ENCODE measurements at regions not wholly inside any gene's neighbourhood (a gene's known extent, or its start where the extent isn't known, plus 50 kb on each side); places are given as distances from the start of the nearest gene placed in this dataset.

GRCh38 chr10:61170594-61170993, 226.6 kb upstream of the RHOBTB1 start:
- DNase-seq: no peak
- H3K36me3 Mint-ChIP-seq: no peaks in the 10 kb centered on the region
- no peak for TF ChIP-seq CTCF (IDR thresholded peaks at IDR 0.05)
- no peak overlapping the region for H3K27ac Mint-ChIP-seq
- Histone ChIP-seq H3K27ac (ENCODE audit: low read depth in 1 of 2, low read length in 2 of 2) (no peak overlapping the region), H4K20me1 (ENCODE audit: insufficient read depth, low read length) (no peaks in the 10 kb centered on the region), H2AFZ (ENCODE audit: insufficient read depth, low read depth, low read length, poor library complexity, severe bottlenecking) (no peak overlapping the region), H3K9ac (ENCODE audit: insufficient read depth, low read length, poor library complexity, severe bottlenecking) (no peak overlapping the region), H3K4me1 (ENCODE audit: control insufficient read depth in 1 of 2, insufficient read depth in 2 of 2, low read length in 2 of 2) (no peaks in the 10 kb centered on the region), H3K27me3 (ENCODE audit: control insufficient read depth in 2 of 2, insufficient read depth in 2 of 2, low read length in 2 of 2) (no peaks in the 10 kb centered on the region), H3K4me3 (replicated peaks in 1 of 3; ENCODE audit: low read depth in 2 of 3, low read length in 3 of 3) (no peak overlapping the region), H3K9me3 (replicated peaks in 1 of 2; ENCODE audit: control insufficient read depth in 1 of 2, insufficient read depth in 1 of 2, low read length in 2 of 2) (no peaks in the 10 kb centered on the region), H3K36me3 (replicated peaks in 1 of 2; ENCODE audit: control insufficient read depth in 1 of 2, insufficient read depth in 2 of 2, low read length in 2 of 2) (no peaks in the 10 kb centered on the region), H3K4me2 (replicated peaks; ENCODE audit: extremely low read depth, low read length, poor library complexity, severe bottlenecking) (no peak overlapping the region), H3K79me2 (ENCODE audit: insufficient read depth, low read length) (no peaks in the 10 kb centered on the region)
- H3K27me3 Mint-ChIP-seq (ENCODE audit: low read depth in 3 of 3): peaks cover 0 to 2% (median 0%) of the 10 kb centered on the region in 3 donors
- intact Hi-C loops (cut with micrococcal nuclease): no loop called here
- no CpG with 5 or more reads among the region's 2 CpGs for WGBS (ENCODE audit: insufficient coverage)
- H3K4me3 Mint-ChIP-seq: no peak overlapping the region
- peaks cover 0 to 7% (median 2%) of the 10 kb centered on the region in 7 donors for H3K9me3 Mint-ChIP-seq
- H3K4me1 Mint-ChIP-seq: no peaks in the 10 kb centered on the region

DNA sequence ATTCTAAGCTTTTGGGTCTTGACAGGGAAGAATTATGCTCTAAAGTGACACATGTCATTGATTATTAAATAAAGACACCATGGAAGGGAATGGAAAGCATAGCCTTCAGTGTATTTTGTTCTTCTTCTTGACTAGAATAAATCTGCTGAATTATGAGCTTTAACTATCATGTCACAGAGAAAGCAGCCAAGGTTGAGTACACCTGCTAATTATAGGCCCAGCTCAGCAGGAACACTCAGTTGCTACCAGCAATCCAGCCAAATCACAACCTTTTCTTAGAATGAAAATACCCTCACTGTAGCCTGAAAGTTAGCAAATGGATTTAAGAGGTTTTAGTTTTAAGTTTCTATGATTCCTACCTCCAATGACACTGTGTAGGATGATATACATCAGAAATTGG, 225.3 kb upstream of the RHOBTB1 start:
- Histone ChIP-seq H3K36me3 (replicated peaks in 1 of 2; ENCODE audit: control insufficient read depth in 1 of 2, insufficient read depth in 2 of 2, low read length in 2 of 2) (no peaks in the 10 kb centered on the region), H2AFZ (ENCODE audit: insufficient read depth, low read depth, low read length, poor library complexity, severe bottlenecking) (no peak overlapping the region), H3K9ac (ENCODE audit: insufficient read depth, low read length, poor library complexity, severe bottlenecking) (no peak overlapping the region), H3K4me3 (replicated peaks in 1 of 3; ENCODE audit: low read depth in 2 of 3, low read length in 3 of 3) (no peak overlapping the region), H4K20me1 (ENCODE audit: insufficient read depth, low read length) (no peaks in the 10 kb centered on the region), H3K27me3 (ENCODE audit: control insufficient read depth in 2 of 2, insufficient read depth in 2 of 2, low read length in 2 of 2) (no peaks in the 10 kb centered on the region), H3K4me2 (replicated peaks; ENCODE audit: extremely low read depth, low read length, poor library complexity, severe bottlenecking) (no peak overlapping the region), H3K9me3 (replicated peaks in 1 of 2; ENCODE audit: control insufficient read depth in 1 of 2, insufficient read depth in 1 of 2, low read length in 2 of 2) (no peaks in the 10 kb centered on the region), H3K27ac (ENCODE audit: low read depth in 1 of 2, low read length in 2 of 2) (no peak overlapping the region), H3K4me1 (ENCODE audit: control insufficient read depth in 1 of 2, insufficient read depth in 2 of 2, low read length in 2 of 2) (no peaks in the 10 kb centered on the region), H3K79me2 (ENCODE audit: insufficient read depth, low read length) (no peaks in the 10 kb centered on the region)
- Mint-ChIP-seq H3K9me3 (peaks cover 0 to 7% (median 2%) of the 10 kb centered on the region in 7 donors), H3K27me3 (ENCODE audit: low read depth in 3 of 3) (peaks cover 0 to 2% (median 0%) of the 10 kb centered on the region in 3 donors), H3K27ac (no peak overlapping the region), H3K36me3 (no peaks in the 10 kb centered on the region), H3K4me1 (no peaks in the 10 kb centered on the region), H3K4me3 (no peak overlapping the region)
- no peak for DNase-seq
- TF ChIP-seq CTCF (IDR thresholded peaks at IDR 0.05): no peak
- intact Hi-C loops (cut with micrococcal nuclease): no loop called here

All from CD14-positive monocyte (primary cell).